AG04449 (cell line): ENCODE measurements at regions not wholly inside any gene's neighbourhood (a gene's known extent, or its start where the extent isn't known, plus 50 kb on each side); places are given as distances from the start of the nearest gene placed in this dataset.

Experiments used
- CTCF ChIA-PET: fragments of 350-600 bp; formaldehyde crosslinking; extraction: SDS; loops from one replicate; lab custom pipeline; 2021; ENCODE audit warnings: antibody characterized with exemption; lab: Yijun Ruan, JAX
- POLR2A ChIA-PET: fragments of 400-600, 350-600 bp; formaldehyde crosslinking; extraction: SDS; loops from one replicate; lab custom pipeline; 2020; ENCODE audit warnings: antibody characterized with exemption, inconsistent platforms; lab: Yijun Ruan, JAX
- DNase-seq: peaks from one replicate; pipeline ENCODE4 v3.0.0-alpha.2; 2010; ENCODE audit warnings: low read depth, low spot score
- H3K4me3 ChIP-seq: 2 replicates; pipeline ENCODE4 v1.5.1; 2011; ENCODE audit warnings: low read depth, mild to moderate bottlenecking, control low read depth, low read length
- CTCF ChIP-seq: IDR thresholded peaks from one replicate; pipeline ENCODE4 v1.5.1; 2011; ENCODE audit warnings: mild to moderate bottlenecking, moderate library complexity, low read length, control low read depth, inconsistent platforms; ENCODE audit not compliant: insufficient read depth; ENCODE audit errors: missing control alignments

GRCh38 chr20:11754451-11754850 lies 163.2 kb upstream of the BTBD3 start:
- H3K4me3 ChIP-seq: no peak overlapping the region
- TF ChIP-seq CTCF: no peak
- ChIA-PET CTCF (no interaction called here), POLR2A (no interaction called here)
- DNase-seq: no peak

- no peak for TF ChIP-seq CTCF
- ChIA-PET POLR2A (no interaction called here), CTCF (no interaction called here)
- H3K4me3 ChIP-seq: no peak overlapping the region
- no peak for DNase-seq
Observed at GRCh38 chr20:11755071-11755841, 162.4 kb upstream of the BTBD3 start.

GRCh38 chr20:11761497-11761896 lies 156.2 kb upstream of the BTBD3 start:
- DNase-seq: no peak
- TF ChIP-seq CTCF: no peak
- no peak overlapping the region for H3K4me3 ChIP-seq
- POLR2A ChIA-PET: no interaction called here
- CTCF ChIA-PET: no interaction called here

GRCh38 chr20:11766961-11767360 lies 150.7 kb upstream of the BTBD3 start:
- H3K4me3 ChIP-seq: no peak overlapping the region
- ChIA-PET POLR2A (no interaction called here), CTCF (no interaction called here)
- no peak for DNase-seq
- no peak for TF ChIP-seq CTCF

GRCh38 chr20:11769825-11770224 lies 147.9 kb upstream of the BTBD3 start:
- TF ChIP-seq CTCF: no peak
- H3K4me3 ChIP-seq: no peak overlapping the region
- DNase-seq: no peak
- ChIA-PET POLR2A (no interaction called here), CTCF (no interaction called here)

- no peak for DNase-seq
- H3K4me3 ChIP-seq: no peak overlapping the region
- CTCF ChIA-PET: interaction anchor here (1.1 kb wide), 1 partner anchor 20 kb away, joined by 4 read pairs; no protein-coding TSS in a partner anchor
- no peak for TF ChIP-seq CTCF
- POLR2A ChIA-PET: no interaction called here
Observed at GRCh38 chr20:11772226-11772730, 145.4 kb upstream of the BTBD3 start.
